PC-3 (cell line): ENCODE measurements at regions not wholly inside any gene's neighbourhood (a gene's known extent, or its start where the extent isn't known, plus 50 kb on each side); places are given as distances from the start of the nearest gene placed in this dataset.

Experiments
- CTCF ChIP-seq: fragments of 300-600 bp; sonication (generic); conservative IDR thresholded peaks from 2 replicates; pipeline ENCODE4 v1.5.1; 2017; ENCODE audit warnings: antibody characterized with exemption, low read depth, mild to moderate bottlenecking, low read length
- EZH2 ChIP-seq: fragments of 300-600 bp; sonication (generic); IDR thresholded peaks from one replicate; pipeline ENCODE4 v1.6.1; 2017; ENCODE audit warnings: antibody characterized with exemption, mild to moderate bottlenecking, low read length; ENCODE audit not compliant: unreplicated experiment
- EZH2phosphoT487 ChIP-seq: fragments of 300-600 bp; sonication (generic); IDR thresholded peaks from 2 replicates; pipeline ENCODE4 v1.6.1; 2018; ENCODE audit warnings: mild to moderate bottlenecking, antibody characterized with exemption, low read length, borderline replicate concordance

GRCh38 chr14:87691042-87691881 lies 301.7 kb downstream of the GALC start:
- no peak for TF ChIP-seq EZH2
- no peak for TF ChIP-seq CTCF
- no peak for TF ChIP-seq EZH2phosphoT487
